SH-SY5Y (cell line): ENCODE measurements at regions not wholly inside any gene's neighbourhood (a gene's known extent, or its start where the extent isn't known, plus 50 kb on each side); places are given as distances from the start of the nearest gene placed in this dataset.

Experiments used
- GATA2 ChIP-seq: IDR thresholded peaks from 2 replicates; pipeline ENCODE4 v1.6.1; 2011; ENCODE audit warnings: mild to moderate bottlenecking, low read depth, low read length
- GATA3 ChIP-seq: IDR thresholded peaks from 2 replicates; pipeline ENCODE4 v1.6.1; 2011; ENCODE audit warnings: low read depth, mild to moderate bottlenecking, low read length, moderate library complexity

DNA sequence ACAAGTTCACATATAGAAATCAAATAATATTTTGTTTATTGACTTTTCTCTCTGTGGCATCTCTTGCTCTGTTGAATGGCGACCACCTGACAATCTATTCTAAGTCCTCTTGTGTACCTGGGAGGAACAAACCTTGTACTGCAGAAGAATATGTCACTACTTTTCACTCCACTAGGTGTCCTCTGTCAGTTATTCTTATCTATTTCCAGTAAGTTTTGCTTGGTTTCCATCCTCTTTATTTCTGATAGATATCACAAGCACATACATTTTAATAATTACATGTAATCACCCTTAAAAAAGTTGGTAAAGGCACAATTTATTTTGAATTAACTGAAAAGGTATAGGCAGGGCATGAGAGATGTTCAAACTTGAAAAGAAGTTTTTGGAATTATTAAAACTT, 238.4 kb downstream of the SNCA start:
- TF ChIP-seq GATA2 = no peak
- TF ChIP-seq GATA3 = no peak
